ENCODE measurements at regions not wholly inside any gene's neighbourhood (a gene's known extent, or its start where the extent isn't known, plus 50 kb on each side); places are given as distances from the start of the nearest gene placed in this dataset.

GRCh38 chr20:16201191-16201590 lies 372.1 kb downstream of the KIF16B start:
- Histone ChIP-seq H3K9me3 (ENCODE audit: control insufficient read depth, low read length) (peaks cover 9% of the 10 kb centered on the region), H4K91ac (ENCODE audit: low read length) (no peak overlapping the region), H3K9ac (ENCODE audit: low read length) (no peak overlapping the region), H3K4ac (ENCODE audit: low read depth in 1 of 2, low read length in 2 of 2) (no peak overlapping the region), H3K4me3 (ENCODE audit: insufficient read depth in 1 of 2, low read depth in 1 of 2, low read length in 2 of 2) (no peak overlapping the region), H3K4me2 (ENCODE audit: low read length, poor library complexity, severe bottlenecking) (no peak overlapping the region), H3K18ac (ENCODE audit: low read depth in 1 of 2, low read length in 2 of 2) (no peak overlapping the region), H2AK5ac (ENCODE audit: low read length, severe bottlenecking) (no peak overlapping the region), H3K23ac (ENCODE audit: low read length in 2 of 2) (no peak overlapping the region), H3K27ac (ENCODE audit: low read length, poor library complexity, severe bottlenecking) (no peak overlapping the region), H2BK120ac (ENCODE audit: low read depth, low read length) (no peak overlapping the region), H3K36me3 (ENCODE audit: control insufficient read depth in 1 of 2, insufficient read depth in 2 of 2, low read depth in 1 of 2, low read length in 2 of 2) (no peaks in the 10 kb centered on the region), H2BK12ac (ENCODE audit: low read length in 2 of 2) (no peak overlapping the region), H2BK15ac (ENCODE audit: low read depth, poor library complexity, severe bottlenecking) (no peak overlapping the region), H3K79me1 (replicated peaks; ENCODE audit: low read length, poor library complexity, severe bottlenecking) (no peaks in the 10 kb centered on the region), H2BK5ac (ENCODE audit: low read depth, low read length, poor library complexity, severe bottlenecking) (no peak overlapping the region), H2AFZ (ENCODE audit: low read depth, low read length) (no peak overlapping the region), H3K4me1 (ENCODE audit: control insufficient read depth, insufficient read depth, low read depth, low read length) (no peaks in the 10 kb centered on the region), H3K14ac (ENCODE audit: low read length in 2 of 2) (no peak overlapping the region), H4K8ac (ENCODE audit: low read length) (no peak overlapping the region), H3K27me3 (ENCODE audit: control insufficient read depth in 1 of 2, insufficient read depth in 1 of 2, low read length in 2 of 2) (no peaks in the 10 kb centered on the region)
- no peak for DNase-seq
- WGBS: 89% methylated on average over 4 of the region's 4 CpGs

GRCh38 chr20:16197696-16198095 lies 375.6 kb downstream of the KIF16B start:
- Histone ChIP-seq H4K8ac (ENCODE audit: low read length) (no peak overlapping the region), H3K23ac (ENCODE audit: low read length in 2 of 2) (no peak overlapping the region), H3K4me3 (ENCODE audit: insufficient read depth in 1 of 2, low read depth in 1 of 2, low read length in 2 of 2) (no peak overlapping the region), H4K91ac (ENCODE audit: low read length) (no peak overlapping the region), H2AFZ (ENCODE audit: low read depth, low read length) (no peak overlapping the region), H2AK5ac (ENCODE audit: low read length, severe bottlenecking) (no peak overlapping the region), H2BK12ac (ENCODE audit: low read length in 2 of 2) (no peak overlapping the region), H3K79me1 (replicated peaks; ENCODE audit: low read length, poor library complexity, severe bottlenecking) (no peaks in the 10 kb centered on the region), H2BK120ac (ENCODE audit: low read depth, low read length) (no peak overlapping the region), H2BK5ac (ENCODE audit: low read depth, low read length, poor library complexity, severe bottlenecking) (no peak overlapping the region), H3K4ac (ENCODE audit: low read depth in 1 of 2, low read length in 2 of 2) (no peak overlapping the region), H3K14ac (ENCODE audit: low read length in 2 of 2) (no peak overlapping the region), H3K9me3 (ENCODE audit: control insufficient read depth, low read length) (peaks cover 9% of the 10 kb centered on the region), H3K9ac (ENCODE audit: low read length) (no peak overlapping the region), H3K4me1 (ENCODE audit: control insufficient read depth, insufficient read depth, low read depth, low read length) (no peaks in the 10 kb centered on the region), H3K18ac (ENCODE audit: low read depth in 1 of 2, low read length in 2 of 2) (no peak overlapping the region), H3K27ac (ENCODE audit: low read length, poor library complexity, severe bottlenecking) (no peak overlapping the region), H2BK15ac (ENCODE audit: low read depth, poor library complexity, severe bottlenecking) (no peak overlapping the region), H3K36me3 (ENCODE audit: control insufficient read depth in 1 of 2, insufficient read depth in 2 of 2, low read depth in 1 of 2, low read length in 2 of 2) (no peaks in the 10 kb centered on the region), H3K4me2 (ENCODE audit: low read length, poor library complexity, severe bottlenecking) (no peak overlapping the region), H3K27me3 (ENCODE audit: control insufficient read depth in 1 of 2, insufficient read depth in 1 of 2, low read length in 2 of 2) (no peaks in the 10 kb centered on the region)
- WGBS: 65% methylated on average over 2 of the region's 2 CpGs
- DNase-seq: no peak

GRCh38 chr20:16195671-16196070 lies 377.6 kb downstream of the KIF16B start:
- Histone ChIP-seq H2AFZ (ENCODE audit: low read depth, low read length) (no peak overlapping the region), H2BK120ac (ENCODE audit: low read depth, low read length) (no peak overlapping the region), H3K4me3 (ENCODE audit: insufficient read depth in 1 of 2, low read depth in 1 of 2, low read length in 2 of 2) (no peak overlapping the region), H3K27ac (ENCODE audit: low read length, poor library complexity, severe bottlenecking) (no peak overlapping the region), H3K4me2 (ENCODE audit: low read length, poor library complexity, severe bottlenecking) (no peak overlapping the region), H3K27me3 (ENCODE audit: control insufficient read depth in 1 of 2, insufficient read depth in 1 of 2, low read length in 2 of 2) (no peaks in the 10 kb centered on the region), H3K4me1 (ENCODE audit: control insufficient read depth, insufficient read depth, low read depth, low read length) (no peaks in the 10 kb centered on the region), H2BK12ac (ENCODE audit: low read length in 2 of 2) (no peak overlapping the region), H3K79me1 (replicated peaks; ENCODE audit: low read length, poor library complexity, severe bottlenecking) (no peaks in the 10 kb centered on the region), H4K91ac (ENCODE audit: low read length) (no peak overlapping the region), H3K18ac (ENCODE audit: low read depth in 1 of 2, low read length in 2 of 2) (no peak overlapping the region), H3K36me3 (ENCODE audit: control insufficient read depth in 1 of 2, insufficient read depth in 2 of 2, low read depth in 1 of 2, low read length in 2 of 2) (no peaks in the 10 kb centered on the region), H3K14ac (ENCODE audit: low read length in 2 of 2) (no peak overlapping the region), H2BK15ac (ENCODE audit: low read depth, poor library complexity, severe bottlenecking) (no peak overlapping the region), H2AK5ac (ENCODE audit: low read length, severe bottlenecking) (no peak overlapping the region), H2BK5ac (ENCODE audit: low read depth, low read length, poor library complexity, severe bottlenecking) (no peak overlapping the region), H3K4ac (ENCODE audit: low read depth in 1 of 2, low read length in 2 of 2) (no peak overlapping the region), H3K9me3 (ENCODE audit: control insufficient read depth, low read length) (peaks cover 9% of the 10 kb centered on the region), H3K9ac (ENCODE audit: low read length) (no peak overlapping the region), H3K23ac (ENCODE audit: low read length in 2 of 2) (no peak overlapping the region), H4K8ac (ENCODE audit: low read length) (no peak overlapping the region)
- DNase-seq: no peak

GRCh38 chr20:16194617-16195360 lies 378.5 kb downstream of the KIF16B start:
- no peak overlapping the region for H3K9ac ChIP-seq (ENCODE audit: low read length)
- H3K27me3 ChIP-seq (ENCODE audit: control insufficient read depth in 1 of 2, insufficient read depth in 1 of 2, low read length in 2 of 2): no peaks in the 10 kb centered on the region
- no peak overlapping the region for H4K91ac ChIP-seq (ENCODE audit: low read length)
- no peak overlapping the region for H2BK15ac ChIP-seq (ENCODE audit: low read depth, poor library complexity, severe bottlenecking)
- no peaks in the 10 kb centered on the region for H3K4me1 ChIP-seq (ENCODE audit: control insufficient read depth, insufficient read depth, low read depth, low read length)
- DNase-seq: no peak
- no peak overlapping the region for H2AK5ac ChIP-seq (ENCODE audit: low read length, severe bottlenecking)
- no peak overlapping the region for H3K18ac ChIP-seq (ENCODE audit: low read depth in 1 of 2, low read length in 2 of 2)
- H3K23ac ChIP-seq (ENCODE audit: low read length in 2 of 2): no peak overlapping the region
- peaks cover 9% of the 10 kb centered on the region for H3K9me3 ChIP-seq (ENCODE audit: control insufficient read depth, low read length)
- no peak overlapping the region for H3K4ac ChIP-seq (ENCODE audit: low read depth in 1 of 2, low read length in 2 of 2)
- H2AFZ ChIP-seq (ENCODE audit: low read depth, low read length): no peak overlapping the region
- no peak overlapping the region for H2BK5ac ChIP-seq (ENCODE audit: low read depth, low read length, poor library complexity, severe bottlenecking)
- H4K8ac ChIP-seq (ENCODE audit: low read length): no peak overlapping the region
- no peaks in the 10 kb centered on the region for H3K36me3 ChIP-seq (ENCODE audit: control insufficient read depth in 1 of 2, insufficient read depth in 2 of 2, low read depth in 1 of 2, low read length in 2 of 2)
- H3K14ac ChIP-seq (ENCODE audit: low read length in 2 of 2): no peak overlapping the region
- no peak overlapping the region for H2BK12ac ChIP-seq (ENCODE audit: low read length in 2 of 2)
- no peaks in the 10 kb centered on the region for H3K79me1 ChIP-seq (replicated peaks; ENCODE audit: low read length, poor library complexity, severe bottlenecking)
- H3K27ac ChIP-seq (ENCODE audit: low read length, poor library complexity, severe bottlenecking): no peak overlapping the region
- 36% methylated on average over 1 of the region's 2 CpGs for WGBS
- no peak overlapping the region for H2BK120ac ChIP-seq (ENCODE audit: low read depth, low read length)
- H3K4me2 ChIP-seq (ENCODE audit: low read length, poor library complexity, severe bottlenecking): no peak overlapping the region
- no peak overlapping the region for H3K4me3 ChIP-seq (ENCODE audit: insufficient read depth in 1 of 2, low read depth in 1 of 2, low read length in 2 of 2)

Measured in mesenchymal stem cell (in vitro differentiated cells and primary cell).